Neural cell (in vitro differentiated cells): ENCODE measurements at regions not wholly inside any gene's neighbourhood (a gene's known extent, or its start where the extent isn't known, plus 50 kb on each side); places are given as distances from the start of the nearest gene placed in this dataset.

Experiments
- H2AFZ ChIP-seq: fragments of 200-600, 300-800 bp; sonication (generic), shearing (Covaris generic); 2 replicates; pipeline ENCODE4 v1.6.0; 2014; ENCODE audit warnings: low read depth, mild to moderate bottlenecking, antibody characterized with exemption, low read length, moderate library complexity
- H3F3A ChIP-seq: fragments of 200-600 bp; shearing (Covaris generic); 2 replicates; pipeline ENCODE4 v1.6.1; 2016; ENCODE audit warnings: mild to moderate bottlenecking, moderate library complexity, mixed read lengths, antibody characterized with exemption, low read length; ENCODE audit not compliant: insufficient read depth, poor library complexity, severe bottlenecking
- H3K27ac ChIP-seq: fragments of 200-600, 300-800 bp; sonication (generic), shearing (Covaris generic); 2 replicates; pipeline ENCODE4 v1.5.1; 2014; ENCODE audit warnings: mild to moderate bottlenecking, low read length, moderate library complexity
- H3K27me3 ChIP-seq: fragments of 300-800, 200-600 bp; sonication (generic), shearing (Covaris generic); 2 replicates; pipeline ENCODE4 v1.6.0; 2014; ENCODE audit warnings: mild to moderate bottlenecking, low read depth, low read length, moderate library complexity; ENCODE audit not compliant: insufficient read depth
- H3K36me3 ChIP-seq: fragments of 300-800, 200-600 bp; sonication (generic), shearing (Covaris generic); 2 replicates; pipeline ENCODE4 v1.5.1; 2014; ENCODE audit warnings: mild to moderate bottlenecking, antibody characterized with exemption, low read length, moderate library complexity; ENCODE audit not compliant: insufficient read depth
- H3K4me2 ChIP-seq: fragments of 300-800, 200-600 bp; sonication (generic), shearing (Covaris generic); 2 replicates; pipeline ENCODE4 v1.6.0; 2014; ENCODE audit warnings: mild to moderate bottlenecking, low read length
- H3K4me3 ChIP-seq: fragments of 300-800, 200-600 bp; sonication (generic), shearing (Covaris generic); 2 replicates; pipeline ENCODE4 v1.5.1; 2014; ENCODE audit warnings: mild to moderate bottlenecking, low read length, moderate library complexity
- H3K79me2 ChIP-seq: fragments of 200-600 bp; shearing (Covaris generic); replicated peaks from 2 replicates; pipeline ENCODE4 v1.6.0; 2014; ENCODE audit warnings: mild to moderate bottlenecking, low read length, moderate library complexity; ENCODE audit not compliant: insufficient read depth
- H3K9ac ChIP-seq: fragments of 300-800, 200-600 bp; sonication (generic), shearing (Covaris generic); 2 replicates; pipeline ENCODE4 v1.6.1; 2016; ENCODE audit warnings: mild to moderate bottlenecking, low read length, mixed read lengths
- H3K9me2 ChIP-seq: fragments of 200-600 bp; shearing (Covaris generic); 2 replicates; pipeline ENCODE4 v1.6.1; 2016; ENCODE audit warnings: mild to moderate bottlenecking, low read length, mixed read lengths; ENCODE audit not compliant: insufficient read depth
- H3K9me3 ChIP-seq: fragments of 200-600, 300-800 bp; sonication (generic), shearing (Covaris generic); 2 replicates; pipeline ENCODE4 v1.6.1; 2016; ENCODE audit warnings: mild to moderate bottlenecking, mixed run types, low read length, moderate library complexity, mixed read lengths
- H4K20me1 ChIP-seq: fragments of 200-600 bp; shearing (Covaris generic); 2 replicates; pipeline ENCODE4 v1.6.1; 2016; ENCODE audit warnings: mild to moderate bottlenecking, mixed run types; ENCODE audit not compliant: insufficient read depth
- EP300 ChIP-seq: fragments of 450-650 bp; conservative IDR thresholded peaks from 2 replicates; pipeline ENCODE4 v1.6.1; 2014; ENCODE audit warnings: antibody characterized with exemption, mild to moderate bottlenecking, moderate library complexity; ENCODE audit not compliant: poor library complexity, severe bottlenecking
- EZH2 ChIP-seq: fragments of 200-600, 300-800 bp; shearing (Covaris generic), sonication (generic); IDR thresholded peaks from 2 replicates; pipeline ENCODE4 v1.6.1; 2014; ENCODE audit warnings: antibody characterized with exemption, low read length, borderline replicate concordance, mild to moderate bottlenecking; ENCODE audit not compliant: insufficient read depth, poor library complexity, severe bottlenecking
- MXI1 ChIP-seq: fragments of 450-650 bp; conservative IDR thresholded peaks from 2 replicates; pipeline ENCODE4 v1.6.1; 2014; ENCODE audit warnings: antibody characterized with exemption, mild to moderate bottlenecking; ENCODE audit not compliant: poor library complexity, severe bottlenecking
- POLR2AphosphoS5 ChIP-seq: IDR thresholded peaks from 2 replicates; pipeline ENCODE4 v1.6.1; 2012
- RAD21 ChIP-seq: fragments of 450-650 bp; conservative IDR thresholded peaks from 2 replicates; pipeline ENCODE4 v1.6.1; 2014; ENCODE audit warnings: antibody characterized with exemption, mild to moderate bottlenecking, moderate library complexity
- SMC3 ChIP-seq: fragments of 450-650 bp; conservative IDR thresholded peaks from 2 replicates; pipeline ENCODE4 v1.6.1; 2014; ENCODE audit warnings: antibody characterized with exemption, mild to moderate bottlenecking, moderate library complexity; ENCODE audit not compliant: poor library complexity
- TAF1 ChIP-seq: IDR thresholded peaks from 2 replicates; pipeline ENCODE4 v1.6.1; 2012; ENCODE audit warnings: low read depth
- TF ChIP-seq, protein P1 (sequence below): fragments of 450-650 bp; IDR thresholded peaks from 2 replicates; pipeline ENCODE4 v1.5.1; 2014; ENCODE audit warnings: antibody characterized with exemption, mild to moderate bottlenecking, moderate library complexity; ENCODE audit not compliant: poor library complexity, severe bottlenecking
- TF ChIP-seq, protein P2 (sequence below): IDR thresholded peaks from 2 replicates; pipeline ENCODE4 v1.6.1; 2012; ENCODE audit warnings: borderline replicate concordance

DNA sequence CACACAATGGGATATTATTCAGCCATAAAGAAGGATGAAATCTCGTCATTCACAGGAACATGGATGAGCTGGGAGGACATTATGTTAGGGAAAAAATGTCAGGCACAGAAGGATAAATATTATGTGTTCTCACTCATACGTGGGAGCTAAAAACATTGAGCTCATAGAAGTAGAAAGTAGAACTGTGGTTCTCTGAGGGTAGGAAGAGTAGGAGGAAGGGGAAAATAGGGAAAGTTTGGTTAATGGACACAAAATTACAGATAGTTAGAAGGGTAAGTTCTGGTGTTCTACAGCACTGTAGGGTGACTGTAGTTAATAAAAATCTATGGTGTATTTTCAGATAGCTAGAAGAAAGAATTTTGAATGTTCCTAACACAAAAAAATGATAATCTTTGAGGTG lies 102.6 kb upstream of the LIPC start:
- H3K4me2 ChIP-seq: no peak overlapping the region
- TF ChIP-seq, protein P1, sequence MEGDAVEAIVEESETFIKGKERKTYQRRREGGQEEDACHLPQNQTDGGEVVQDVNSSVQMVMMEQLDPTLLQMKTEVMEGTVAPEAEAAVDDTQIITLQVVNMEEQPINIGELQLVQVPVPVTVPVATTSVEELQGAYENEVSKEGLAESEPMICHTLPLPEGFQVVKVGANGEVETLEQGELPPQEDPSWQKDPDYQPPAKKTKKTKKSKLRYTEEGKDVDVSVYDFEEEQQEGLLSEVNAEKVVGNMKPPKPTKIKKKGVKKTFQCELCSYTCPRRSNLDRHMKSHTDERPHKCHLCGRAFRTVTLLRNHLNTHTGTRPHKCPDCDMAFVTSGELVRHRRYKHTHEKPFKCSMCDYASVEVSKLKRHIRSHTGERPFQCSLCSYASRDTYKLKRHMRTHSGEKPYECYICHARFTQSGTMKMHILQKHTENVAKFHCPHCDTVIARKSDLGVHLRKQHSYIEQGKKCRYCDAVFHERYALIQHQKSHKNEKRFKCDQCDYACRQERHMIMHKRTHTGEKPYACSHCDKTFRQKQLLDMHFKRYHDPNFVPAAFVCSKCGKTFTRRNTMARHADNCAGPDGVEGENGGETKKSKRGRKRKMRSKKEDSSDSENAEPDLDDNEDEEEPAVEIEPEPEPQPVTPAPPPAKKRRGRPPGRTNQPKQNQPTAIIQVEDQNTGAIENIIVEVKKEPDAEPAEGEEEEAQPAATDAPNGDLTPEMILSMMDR: no peak
- TF ChIP-seq TAF1 (no peak), EZH2 (no peak), EP300 (no peak), RAD21 (no peak), SMC3 (no peak), MXI1 (no peak), POLR2AphosphoS5 (no peak)
- TF ChIP-seq, protein P2, sequence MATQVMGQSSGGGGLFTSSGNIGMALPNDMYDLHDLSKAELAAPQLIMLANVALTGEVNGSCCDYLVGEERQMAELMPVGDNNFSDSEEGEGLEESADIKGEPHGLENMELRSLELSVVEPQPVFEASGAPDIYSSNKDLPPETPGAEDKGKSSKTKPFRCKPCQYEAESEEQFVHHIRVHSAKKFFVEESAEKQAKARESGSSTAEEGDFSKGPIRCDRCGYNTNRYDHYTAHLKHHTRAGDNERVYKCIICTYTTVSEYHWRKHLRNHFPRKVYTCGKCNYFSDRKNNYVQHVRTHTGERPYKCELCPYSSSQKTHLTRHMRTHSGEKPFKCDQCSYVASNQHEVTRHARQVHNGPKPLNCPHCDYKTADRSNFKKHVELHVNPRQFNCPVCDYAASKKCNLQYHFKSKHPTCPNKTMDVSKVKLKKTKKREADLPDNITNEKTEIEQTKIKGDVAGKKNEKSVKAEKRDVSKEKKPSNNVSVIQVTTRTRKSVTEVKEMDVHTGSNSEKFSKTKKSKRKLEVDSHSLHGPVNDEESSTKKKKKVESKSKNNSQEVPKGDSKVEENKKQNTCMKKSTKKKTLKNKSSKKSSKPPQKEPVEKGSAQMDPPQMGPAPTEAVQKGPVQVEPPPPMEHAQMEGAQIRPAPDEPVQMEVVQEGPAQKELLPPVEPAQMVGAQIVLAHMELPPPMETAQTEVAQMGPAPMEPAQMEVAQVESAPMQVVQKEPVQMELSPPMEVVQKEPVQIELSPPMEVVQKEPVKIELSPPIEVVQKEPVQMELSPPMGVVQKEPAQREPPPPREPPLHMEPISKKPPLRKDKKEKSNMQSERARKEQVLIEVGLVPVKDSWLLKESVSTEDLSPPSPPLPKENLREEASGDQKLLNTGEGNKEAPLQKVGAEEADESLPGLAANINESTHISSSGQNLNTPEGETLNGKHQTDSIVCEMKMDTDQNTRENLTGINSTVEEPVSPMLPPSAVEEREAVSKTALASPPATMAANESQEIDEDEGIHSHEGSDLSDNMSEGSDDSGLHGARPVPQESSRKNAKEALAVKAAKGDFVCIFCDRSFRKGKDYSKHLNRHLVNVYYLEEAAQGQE: no peak

DNA sequence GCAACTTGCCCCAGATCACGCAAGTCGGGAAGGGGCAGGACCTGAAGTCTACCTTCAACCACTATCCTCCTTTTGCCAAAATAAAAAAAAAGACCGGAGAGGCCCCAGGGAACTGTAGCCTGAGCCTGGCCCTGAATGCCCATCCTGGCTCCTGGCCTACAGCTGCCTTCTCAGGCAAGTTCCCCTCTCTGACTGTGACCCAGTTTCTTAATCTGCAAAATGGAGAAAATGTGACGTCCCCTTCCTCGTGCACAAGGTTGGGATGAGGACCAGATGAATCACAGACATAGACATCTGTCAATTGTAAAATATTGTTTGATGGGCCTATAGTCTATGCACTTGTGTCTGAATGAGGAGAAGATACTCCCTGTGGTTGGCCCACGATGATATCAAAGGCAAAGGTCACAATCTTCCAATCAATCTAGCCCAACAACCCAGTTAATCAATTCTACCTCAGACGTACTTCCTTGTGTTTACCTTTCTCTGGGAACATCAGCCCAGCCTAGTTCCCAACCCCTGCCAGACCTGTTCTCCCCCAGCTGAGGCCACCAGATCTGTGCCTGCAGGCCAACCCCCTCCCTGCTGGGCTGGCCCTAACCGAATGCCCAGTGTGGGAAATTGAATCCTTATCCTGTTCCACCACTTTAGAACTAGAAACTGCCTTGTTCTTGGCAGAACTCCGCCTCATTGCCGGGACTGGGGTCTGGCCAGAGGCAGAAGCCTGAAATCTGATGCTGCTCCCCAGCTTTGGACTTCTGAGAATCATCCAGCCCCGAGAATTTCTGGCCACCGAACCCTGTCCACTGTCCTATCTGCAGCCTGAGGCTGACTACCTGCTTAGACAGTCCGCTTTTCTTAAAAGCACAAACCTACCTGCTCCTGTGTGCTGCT lies 101.8 kb upstream of the LIPC start:
- H3K9me2 ChIP-seq: no peaks in the 10 kb centered on the region
- no peak overlapping the region for H3K9ac ChIP-seq
- no peaks in the 10 kb centered on the region for H3K27me3 ChIP-seq
- no peaks in the 10 kb centered on the region for H4K20me1 ChIP-seq
- H3K79me2 ChIP-seq: no peaks in the 10 kb centered on the region
- no peaks in the 10 kb centered on the region for H3F3A ChIP-seq
- H3K9me3 ChIP-seq: no peaks in the 10 kb centered on the region
- H3K4me2 ChIP-seq: no peak overlapping the region
- TF ChIP-seq EZH2 (no peak), MXI1 (no peak), POLR2AphosphoS5 (no peak), SMC3 (no peak)
- TF ChIP-seq, protein P1: no peak
- no peaks in the 10 kb centered on the region for H3K36me3 ChIP-seq
- no peak overlapping the region for H2AFZ ChIP-seq
- H3K4me3 ChIP-seq: no peak overlapping the region
- H3K27ac ChIP-seq: no peak overlapping the region

More for the DNA sequence above, 102.6 kb upstream of the LIPC start:
- no peak overlapping the region for H3K27ac ChIP-seq
- H3K27me3 ChIP-seq: no peaks in the 10 kb centered on the region
- H3K9me2 ChIP-seq: no peaks in the 10 kb centered on the region
- H2AFZ ChIP-seq: no peak overlapping the region
- no peak overlapping the region for H3K9ac ChIP-seq
- no peaks in the 10 kb centered on the region for H3K36me3 ChIP-seq
- no peak overlapping the region for H3K4me3 ChIP-seq
- no peaks in the 10 kb centered on the region for H3F3A ChIP-seq
- no peaks in the 10 kb centered on the region for H3K79me2 ChIP-seq
- H4K20me1 ChIP-seq: no peaks in the 10 kb centered on the region
- H3K9me3 ChIP-seq: no peaks in the 10 kb centered on the region
